WTC11 (cell line): ENCODE measurements at regions not wholly inside any gene's neighbourhood (a gene's known extent, or its start where the extent isn't known, plus 50 kb on each side); places are given as distances from the start of the nearest gene placed in this dataset.

Experiments used
- ATAC-seq: fragments of 200-7000 bp; cut with Tn5 transposase; 2 replicates; pipeline ENCODE4 v1.10.0; 2021; ENCODE audit warnings: mild to moderate bottlenecking, moderate library complexity
- CTCF ChIA-PET: fragments of 300-600 bp; sonication (Branson Sonifier 250); formaldehyde crosslinking; loops from one replicate; lab custom pipeline; 2021; ENCODE audit warnings: antibody characterized with exemption; lab: Charles Lee
- POLR2A ChIA-PET: fragments of 350-600 bp; sonication (Branson Sonifier 250); formaldehyde crosslinking; loops from one replicate; lab custom pipeline; 2021; ENCODE audit warnings: antibody characterized with exemption; lab: Charles Lee
- DNase-seq: peaks from one replicate; pipeline ENCODE4 v3.0.0; 2021; ENCODE audit warnings: low spot score
- H3K27ac Mint-ChIP-seq: 2 replicates; pipeline ENCODE4 v1.8.0; 2021; ENCODE audit warnings: mixed read lengths
- H3K27me3 Mint-ChIP-seq: 2 replicates; pipeline ENCODE4 v1.8.0; 2021; ENCODE audit warnings: low read depth, mild to moderate bottlenecking, moderate library complexity, mixed read lengths
- H3K36me3 Mint-ChIP-seq: 2 replicates; pipeline ENCODE4 v1.8.0; 2021; ENCODE audit warnings: mixed read lengths
- H3K4me1 Mint-ChIP-seq: 2 replicates; pipeline ENCODE4 v1.8.0; 2022; ENCODE audit warnings: mixed read lengths
- H3K4me3 Mint-ChIP-seq: 2 replicates; pipeline ENCODE4 v1.8.0; 2021; ENCODE audit warnings: mild to moderate bottlenecking, moderate library complexity, mixed read lengths
- H3K9me3 Mint-ChIP-seq: 2 replicates; pipeline ENCODE4 v1.8.0; 2021; ENCODE audit warnings: mixed read lengths
- CREM ChIP-seq: sonication (generic); formaldehyde crosslinking; IDR thresholded peaks from 2 replicates; pipeline ENCODE4 v1.8.1; 2022; ENCODE audit warnings: mild to moderate bottlenecking, missing genetic modification reagents, moderate library complexity
- FOXJ3 ChIP-seq: sonication (generic); formaldehyde crosslinking; IDR thresholded peaks from 2 replicates; pipeline ENCODE4 v1.9.0; 2021; ENCODE audit warnings: missing genetic modification reagents, mild to moderate bottlenecking, borderline replicate concordance
- FOXP1 ChIP-seq: sonication (generic); formaldehyde crosslinking; IDR thresholded peaks from 2 replicates; pipeline ENCODE4 v1.8.0; 2022; ENCODE audit warnings: missing genetic modification reagents, mild to moderate bottlenecking, moderate library complexity, borderline replicate concordance
- GTF2I ChIP-seq: fragments of 250-450 bp; sonication (Bioruptor Pico); conservative IDR thresholded peaks from 2 replicates; pipeline ENCODE4 v1.4.0; 2021; ENCODE audit warnings: mild to moderate bottlenecking
- IRF2 ChIP-seq: sonication (generic); formaldehyde crosslinking; IDR thresholded peaks from 2 replicates; pipeline ENCODE4 v1.8.0; 2022; ENCODE audit warnings: low read depth, missing genetic modification reagents, borderline replicate concordance
- JUN ChIP-seq: sonication (generic); formaldehyde crosslinking; IDR thresholded peaks from 2 replicates; pipeline ENCODE4 v1.8.0; 2023; ENCODE audit warnings: mild to moderate bottlenecking, missing genetic modification reagents
- KAT7 ChIP-seq: sonication (generic); formaldehyde crosslinking; IDR thresholded peaks from 2 replicates; pipeline ENCODE4 v1.8.1; 2023; ENCODE audit warnings: missing genetic modification reagents, mild to moderate bottlenecking, borderline replicate concordance
- NFATC4 ChIP-seq: fragments of 250-450 bp; sonication (Bioruptor Pico); IDR thresholded peaks from 2 replicates; pipeline ENCODE4 v1.9.0; 2021; ENCODE audit warnings: mild to moderate bottlenecking
- OVOL2 ChIP-seq: fragments of 250-450 bp; sonication (Bioruptor Pico); IDR thresholded peaks from 2 replicates; pipeline ENCODE4 v1.9.0; 2021; ENCODE audit warnings: mild to moderate bottlenecking, borderline replicate concordance
- SMAD3 ChIP-seq: sonication (generic); formaldehyde crosslinking; IDR thresholded peaks from 2 replicates; pipeline ENCODE4 v1.8.0; 2022; ENCODE audit warnings: missing genetic modification reagents, mild to moderate bottlenecking, borderline replicate concordance
- SMAD4 ChIP-seq: sonication (generic); formaldehyde crosslinking; IDR thresholded peaks from 2 replicates; pipeline ENCODE4 v1.8.0; 2022; ENCODE audit warnings: mild to moderate bottlenecking, missing genetic modification reagents
- SOX15 ChIP-seq: fragments of 250-450 bp; sonication (Bioruptor Pico); IDR thresholded peaks from 2 replicates; pipeline ENCODE4 v1.9.0; 2021; ENCODE audit warnings: mild to moderate bottlenecking
- ZNF232 ChIP-seq: sonication (generic); formaldehyde crosslinking; IDR thresholded peaks from 2 replicates; pipeline ENCODE4 v1.8.0; 2022; ENCODE audit warnings: mild to moderate bottlenecking, missing genetic modification reagents
- ZNF317 ChIP-seq: sonication (generic); formaldehyde crosslinking; IDR thresholded peaks from 2 replicates; pipeline ENCODE4 v1.8.1; 2023; ENCODE audit warnings: low read depth, mild to moderate bottlenecking, moderate library complexity, missing genetic modification reagents, borderline replicate concordance
- TF ChIP-seq, protein P1 (sequence below): sonication (generic); formaldehyde crosslinking; IDR thresholded peaks from 2 replicates; pipeline ENCODE4 v1.8.0; 2023; ENCODE audit warnings: missing genetic modification reagents, mild to moderate bottlenecking, borderline replicate concordance
- TF ChIP-seq, protein P2 (sequence below): sonication (generic); formaldehyde crosslinking; conservative IDR thresholded peaks from 2 replicates; pipeline ENCODE4 v1.8.1; 2023; ENCODE audit warnings: mild to moderate bottlenecking, low read depth, missing genetic modification reagents, moderate library complexity
- TF ChIP-seq, protein P3 (sequence below): sonication (generic); formaldehyde crosslinking; IDR thresholded peaks from 2 replicates; pipeline ENCODE4 v1.8.1; 2023; ENCODE audit warnings: mild to moderate bottlenecking, missing genetic modification reagents, borderline replicate concordance
- TF ChIP-seq, protein P4 (sequence below): sonication (generic); formaldehyde crosslinking; IDR thresholded peaks from 2 replicates; pipeline ENCODE4 v1.8.1; 2023; ENCODE audit warnings: mild to moderate bottlenecking, missing genetic modification reagents, moderate library complexity
- TF ChIP-seq, protein P5 (sequence below): sonication (generic); formaldehyde crosslinking; IDR thresholded peaks from 2 replicates; pipeline ENCODE4 v1.8.1; 2022; ENCODE audit warnings: missing genetic modification reagents, borderline replicate concordance

DNA sequence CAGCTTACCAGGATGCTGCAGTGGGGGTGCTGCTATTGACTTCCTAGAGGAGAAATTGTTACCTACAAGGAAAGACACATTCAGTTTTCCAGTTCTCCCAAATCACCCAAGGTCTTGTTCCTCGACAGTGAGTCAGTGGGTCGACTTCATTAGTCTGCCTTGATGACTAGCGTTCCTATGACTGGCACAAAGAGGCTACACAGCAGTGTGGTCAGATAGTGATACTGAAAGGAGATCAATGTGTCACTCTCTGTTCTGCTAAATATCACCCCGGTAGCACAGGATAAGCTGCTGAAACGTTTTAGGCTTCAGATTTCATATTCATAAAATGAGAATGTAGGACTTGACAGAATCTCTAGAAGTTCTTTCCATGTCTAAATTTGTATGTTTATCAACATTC is 357.4 kb downstream of the LMX1A start:
- Mint-ChIP-seq H3K27me3 (peaks cover 8% of the 10 kb centered on the region), H3K27ac (no peak overlapping the region), H3K36me3 (no peaks in the 10 kb centered on the region), H3K9me3 (peaks cover 11% of the 10 kb centered on the region), H3K4me3 (no peak overlapping the region), H3K4me1 (no peaks in the 10 kb centered on the region)
- ChIA-PET CTCF (no interaction called here), POLR2A (no interaction called here)
- DNase-seq (no peak), ATAC-seq (no peak)
- TF ChIP-seq FOXJ3, result no peak
- TF ChIP-seq, protein P1, sequence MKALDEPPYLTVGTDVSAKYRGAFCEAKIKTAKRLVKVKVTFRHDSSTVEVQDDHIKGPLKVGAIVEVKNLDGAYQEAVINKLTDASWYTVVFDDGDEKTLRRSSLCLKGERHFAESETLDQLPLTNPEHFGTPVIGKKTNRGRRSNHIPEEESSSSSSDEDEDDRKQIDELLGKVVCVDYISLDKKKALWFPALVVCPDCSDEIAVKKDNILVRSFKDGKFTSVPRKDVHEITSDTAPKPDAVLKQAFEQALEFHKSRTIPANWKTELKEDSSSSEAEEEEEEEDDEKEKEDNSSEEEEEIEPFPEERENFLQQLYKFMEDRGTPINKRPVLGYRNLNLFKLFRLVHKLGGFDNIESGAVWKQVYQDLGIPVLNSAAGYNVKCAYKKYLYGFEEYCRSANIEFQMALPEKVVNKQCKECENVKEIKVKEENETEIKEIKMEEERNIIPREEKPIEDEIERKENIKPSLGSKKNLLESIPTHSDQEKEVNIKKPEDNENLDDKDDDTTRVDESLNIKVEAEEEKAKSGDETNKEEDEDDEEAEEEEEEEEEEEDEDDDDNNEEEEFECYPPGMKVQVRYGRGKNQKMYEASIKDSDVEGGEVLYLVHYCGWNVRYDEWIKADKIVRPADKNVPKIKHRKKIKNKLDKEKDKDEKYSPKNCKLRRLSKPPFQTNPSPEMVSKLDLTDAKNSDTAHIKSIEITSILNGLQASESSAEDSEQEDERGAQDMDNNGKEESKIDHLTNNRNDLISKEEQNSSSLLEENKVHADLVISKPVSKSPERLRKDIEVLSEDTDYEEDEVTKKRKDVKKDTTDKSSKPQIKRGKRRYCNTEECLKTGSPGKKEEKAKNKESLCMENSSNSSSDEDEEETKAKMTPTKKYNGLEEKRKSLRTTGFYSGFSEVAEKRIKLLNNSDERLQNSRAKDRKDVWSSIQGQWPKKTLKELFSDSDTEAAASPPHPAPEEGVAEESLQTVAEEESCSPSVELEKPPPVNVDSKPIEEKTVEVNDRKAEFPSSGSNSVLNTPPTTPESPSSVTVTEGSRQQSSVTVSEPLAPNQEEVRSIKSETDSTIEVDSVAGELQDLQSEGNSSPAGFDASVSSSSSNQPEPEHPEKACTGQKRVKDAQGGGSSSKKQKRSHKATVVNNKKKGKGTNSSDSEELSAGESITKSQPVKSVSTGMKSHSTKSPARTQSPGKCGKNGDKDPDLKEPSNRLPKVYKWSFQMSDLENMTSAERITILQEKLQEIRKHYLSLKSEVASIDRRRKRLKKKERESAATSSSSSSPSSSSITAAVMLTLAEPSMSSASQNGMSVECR (CRISPR knock-in tag), result no peak
- TF ChIP-seq, protein P2, sequence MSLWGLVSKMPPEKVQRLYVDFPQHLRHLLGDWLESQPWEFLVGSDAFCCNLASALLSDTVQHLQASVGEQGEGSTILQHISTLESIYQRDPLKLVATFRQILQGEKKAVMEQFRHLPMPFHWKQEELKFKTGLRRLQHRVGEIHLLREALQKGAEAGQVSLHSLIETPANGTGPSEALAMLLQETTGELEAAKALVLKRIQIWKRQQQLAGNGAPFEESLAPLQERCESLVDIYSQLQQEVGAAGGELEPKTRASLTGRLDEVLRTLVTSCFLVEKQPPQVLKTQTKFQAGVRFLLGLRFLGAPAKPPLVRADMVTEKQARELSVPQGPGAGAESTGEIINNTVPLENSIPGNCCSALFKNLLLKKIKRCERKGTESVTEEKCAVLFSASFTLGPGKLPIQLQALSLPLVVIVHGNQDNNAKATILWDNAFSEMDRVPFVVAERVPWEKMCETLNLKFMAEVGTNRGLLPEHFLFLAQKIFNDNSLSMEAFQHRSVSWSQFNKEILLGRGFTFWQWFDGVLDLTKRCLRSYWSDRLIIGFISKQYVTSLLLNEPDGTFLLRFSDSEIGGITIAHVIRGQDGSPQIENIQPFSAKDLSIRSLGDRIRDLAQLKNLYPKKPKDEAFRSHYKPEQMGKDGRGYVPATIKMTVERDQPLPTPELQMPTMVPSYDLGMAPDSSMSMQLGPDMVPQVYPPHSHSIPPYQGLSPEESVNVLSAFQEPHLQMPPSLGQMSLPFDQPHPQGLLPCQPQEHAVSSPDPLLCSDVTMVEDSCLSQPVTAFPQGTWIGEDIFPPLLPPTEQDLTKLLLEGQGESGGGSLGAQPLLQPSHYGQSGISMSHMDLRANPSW, result no peak
- TF ChIP-seq SMAD3, result no peak
- TF ChIP-seq GTF2I (CRISPR knock-in tag), result no peak
- no peak for TF ChIP-seq SMAD4 (CRISPR knock-in tag)
- TF ChIP-seq ZNF317 (CRISPR knock-in tag), result no peak
- TF ChIP-seq, protein P3, sequence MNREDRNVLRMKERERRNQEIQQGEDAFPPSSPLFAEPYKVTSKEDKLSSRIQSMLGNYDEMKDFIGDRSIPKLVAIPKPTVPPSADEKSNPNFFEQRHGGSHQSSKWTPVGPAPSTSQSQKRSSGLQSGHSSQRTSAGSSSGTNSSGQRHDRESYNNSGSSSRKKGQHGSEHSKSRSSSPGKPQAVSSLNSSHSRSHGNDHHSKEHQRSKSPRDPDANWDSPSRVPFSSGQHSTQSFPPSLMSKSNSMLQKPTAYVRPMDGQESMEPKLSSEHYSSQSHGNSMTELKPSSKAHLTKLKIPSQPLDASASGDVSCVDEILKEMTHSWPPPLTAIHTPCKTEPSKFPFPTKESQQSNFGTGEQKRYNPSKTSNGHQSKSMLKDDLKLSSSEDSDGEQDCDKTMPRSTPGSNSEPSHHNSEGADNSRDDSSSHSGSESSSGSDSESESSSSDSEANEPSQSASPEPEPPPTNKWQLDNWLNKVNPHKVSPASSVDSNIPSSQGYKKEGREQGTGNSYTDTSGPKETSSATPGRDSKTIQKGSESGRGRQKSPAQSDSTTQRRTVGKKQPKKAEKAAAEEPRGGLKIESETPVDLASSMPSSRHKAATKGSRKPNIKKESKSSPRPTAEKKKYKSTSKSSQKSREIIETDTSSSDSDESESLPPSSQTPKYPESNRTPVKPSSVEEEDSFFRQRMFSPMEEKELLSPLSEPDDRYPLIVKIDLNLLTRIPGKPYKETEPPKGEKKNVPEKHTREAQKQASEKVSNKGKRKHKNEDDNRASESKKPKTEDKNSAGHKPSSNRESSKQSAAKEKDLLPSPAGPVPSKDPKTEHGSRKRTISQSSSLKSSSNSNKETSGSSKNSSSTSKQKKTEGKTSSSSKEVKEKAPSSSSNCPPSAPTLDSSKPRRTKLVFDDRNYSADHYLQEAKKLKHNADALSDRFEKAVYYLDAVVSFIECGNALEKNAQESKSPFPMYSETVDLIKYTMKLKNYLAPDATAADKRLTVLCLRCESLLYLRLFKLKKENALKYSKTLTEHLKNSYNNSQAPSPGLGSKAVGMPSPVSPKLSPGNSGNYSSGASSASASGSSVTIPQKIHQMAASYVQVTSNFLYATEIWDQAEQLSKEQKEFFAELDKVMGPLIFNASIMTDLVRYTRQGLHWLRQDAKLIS (CRISPR knock-in tag), result no peak
- no peak for TF ChIP-seq ZNF232 (CRISPR knock-in tag)
- no peak for TF ChIP-seq CREM
- TF ChIP-seq, protein P4, sequence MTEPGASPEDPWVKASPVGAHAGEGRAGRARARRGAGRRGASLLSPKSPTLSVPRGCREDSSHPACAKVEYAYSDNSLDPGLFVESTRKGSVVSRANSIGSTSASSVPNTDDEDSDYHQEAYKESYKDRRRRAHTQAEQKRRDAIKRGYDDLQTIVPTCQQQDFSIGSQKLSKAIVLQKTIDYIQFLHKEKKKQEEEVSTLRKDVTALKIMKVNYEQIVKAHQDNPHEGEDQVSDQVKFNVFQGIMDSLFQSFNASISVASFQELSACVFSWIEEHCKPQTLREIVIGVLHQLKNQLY (CRISPR knock-in tag), result no peak
- no peak for TF ChIP-seq OVOL2 (CRISPR knock-in tag)
- no peak for TF ChIP-seq FOXP1 (CRISPR knock-in tag)
- TF ChIP-seq, protein P5, sequence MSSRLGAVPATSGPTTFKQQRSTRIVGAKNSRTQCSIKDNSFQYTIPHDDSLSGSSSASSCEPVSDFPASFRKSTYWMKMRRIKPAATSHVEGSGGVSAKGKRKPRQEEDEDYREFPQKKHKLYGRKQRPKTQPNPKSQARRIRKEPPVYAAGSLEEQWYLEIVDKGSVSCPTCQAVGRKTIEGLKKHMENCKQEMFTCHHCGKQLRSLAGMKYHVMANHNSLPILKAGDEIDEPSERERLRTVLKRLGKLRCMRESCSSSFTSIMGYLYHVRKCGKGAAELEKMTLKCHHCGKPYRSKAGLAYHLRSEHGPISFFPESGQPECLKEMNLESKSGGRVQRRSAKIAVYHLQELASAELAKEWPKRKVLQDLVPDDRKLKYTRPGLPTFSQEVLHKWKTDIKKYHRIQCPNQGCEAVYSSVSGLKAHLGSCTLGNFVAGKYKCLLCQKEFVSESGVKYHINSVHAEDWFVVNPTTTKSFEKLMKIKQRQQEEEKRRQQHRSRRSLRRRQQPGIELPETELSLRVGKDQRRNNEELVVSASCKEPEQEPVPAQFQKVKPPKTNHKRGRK (CRISPR knock-in tag), result no peak
- no peak for TF ChIP-seq SOX15 (CRISPR knock-in tag)
- no peak for TF ChIP-seq IRF2 (CRISPR knock-in tag)
- no peak for TF ChIP-seq JUN (CRISPR knock-in tag)
- no peak for TF ChIP-seq KAT7 (CRISPR knock-in tag)
- no peak for TF ChIP-seq NFATC4 (CRISPR knock-in tag)
